H9 (cell line): ENCODE measurements at regions not wholly inside any gene's neighbourhood (a gene's known extent, or its start where the extent isn't known, plus 50 kb on each side); places are given as distances from the start of the nearest gene placed in this dataset.

Experiments used
- DNase-seq: peaks from one replicate; pipeline ENCODE4 v3.0.0-alpha.2; 2017
- H2AFZ ChIP-seq: one replicate; pipeline ENCODE4 v1.6.1; 2013; ENCODE audit warnings: mild to moderate bottlenecking, low read length, control low read depth, moderate library complexity
- H2AK5ac ChIP-seq: 2 replicates; pipeline ENCODE4 v1.6.1; 2013; ENCODE audit warnings: low read length, control low read depth, mixed read lengths; ENCODE audit not compliant: insufficient read length
- H2BK120ac ChIP-seq: one replicate; pipeline ENCODE4 v1.6.1; 2013; ENCODE audit warnings: low read depth, mild to moderate bottlenecking, low read length, control low read depth, inconsistent platforms; ENCODE audit not compliant: poor library complexity, severe bottlenecking
- H2BK12ac ChIP-seq: 2 replicates; pipeline ENCODE4 v1.6.1; 2013; ENCODE audit warnings: low read length, control low read depth, mixed read lengths, low read depth; ENCODE audit not compliant: insufficient read length
- H2BK15ac ChIP-seq: 2 replicates; pipeline ENCODE4 v1.6.1; 2013; ENCODE audit warnings: low read depth, low read length, control low read depth
- H2BK20ac ChIP-seq: one replicate; pipeline ENCODE4 v1.6.1; 2013; ENCODE audit warnings: low read depth, mild to moderate bottlenecking, low read length, control low read depth, inconsistent platforms; ENCODE audit not compliant: poor library complexity, severe bottlenecking
- H2BK5ac ChIP-seq: 2 replicates; pipeline ENCODE4 v1.6.1; 2013; ENCODE audit warnings: low read length, control low read depth, mixed read lengths; ENCODE audit not compliant: insufficient read length
- H3K14ac ChIP-seq: 2 replicates; pipeline ENCODE4 v1.6.1; 2013; ENCODE audit warnings: low read length, control low read depth; ENCODE audit not compliant: insufficient read depth
- H3K18ac ChIP-seq: 2 replicates; pipeline ENCODE4 v1.6.1; 2013; ENCODE audit warnings: low read depth, mild to moderate bottlenecking, mixed read lengths, low read length, control low read depth; ENCODE audit not compliant: insufficient read length
- H3K23ac ChIP-seq: 2 replicates; pipeline ENCODE4 v1.6.1; 2013; ENCODE audit warnings: low read length, control low read depth, mixed read lengths, low read depth; ENCODE audit not compliant: insufficient read length
- H3K23me2 ChIP-seq: 2 replicates; pipeline ENCODE4 v1.6.1; 2013; ENCODE audit warnings: low read depth, mild to moderate bottlenecking, mixed read lengths, low read length, control low read depth; ENCODE audit not compliant: insufficient read length, poor library complexity, severe bottlenecking
- H3K27ac ChIP-seq: 2 replicates; pipeline ENCODE4 v1.5.1; 2013; ENCODE audit warnings: low read length, control low read depth, mixed read lengths, low read depth; ENCODE audit not compliant: insufficient read length
- H3K27me3 ChIP-seq: 2 replicates; pipeline ENCODE4 v1.6.1; 2013; ENCODE audit warnings: low read length, control low read depth, inconsistent platforms; ENCODE audit not compliant: insufficient read depth
- H3K4ac ChIP-seq: 2 replicates; pipeline ENCODE4 v1.6.1; 2013; ENCODE audit warnings: low read depth, mild to moderate bottlenecking, control low read depth, inconsistent platforms, low read length, moderate library complexity
- H3K4me1 ChIP-seq: 2 replicates; pipeline ENCODE4 v1.6.1; 2013; ENCODE audit warnings: low read length, control low read depth, inconsistent platforms; ENCODE audit not compliant: insufficient read depth
- H3K4me2 ChIP-seq: 2 replicates; pipeline ENCODE4 v1.6.1; 2013; ENCODE audit warnings: low read length, control low read depth, mixed read lengths; ENCODE audit not compliant: insufficient read length, insufficient read depth
- H3K56ac ChIP-seq: 2 replicates; pipeline ENCODE4 v1.6.1; 2013; ENCODE audit warnings: low read depth, mild to moderate bottlenecking, mixed read lengths, low read length, control low read depth; ENCODE audit not compliant: insufficient read length
- H3K79me1 ChIP-seq: 2 replicates; pipeline ENCODE4 v1.6.1; 2013; ENCODE audit warnings: low read depth, mild to moderate bottlenecking, moderate library complexity, low read length, control low read depth, inconsistent platforms; ENCODE audit not compliant: insufficient read depth, poor library complexity, severe bottlenecking
- H3K79me2 ChIP-seq: 2 replicates; pipeline ENCODE4 v1.6.1; 2013; ENCODE audit warnings: low read length, control low read depth, inconsistent platforms; ENCODE audit not compliant: insufficient read depth
- H3K9ac ChIP-seq: 2 replicates; pipeline ENCODE4 v1.6.1; 2013; ENCODE audit warnings: low read length, control low read depth, mixed read lengths; ENCODE audit not compliant: insufficient read length; ENCODE audit errors: extremely low read depth
- H3K9me3 ChIP-seq: one replicate; pipeline ENCODE4 v1.6.1; 2013; ENCODE audit warnings: low read depth, low read length, inconsistent platforms; ENCODE audit not compliant: control insufficient read depth
- H3T11ph ChIP-seq: one replicate; pipeline ENCODE4 v1.6.1; 2013; ENCODE audit warnings: mild to moderate bottlenecking, low read length, control low read depth, inconsistent platforms
- H4K20me1 ChIP-seq: one replicate; pipeline ENCODE4 v1.6.1; 2013; ENCODE audit not compliant: control insufficient read depth, insufficient read length, insufficient read depth
- H4K5ac ChIP-seq: 2 replicates; pipeline ENCODE4 v1.6.1; 2013; ENCODE audit warnings: low read depth, mild to moderate bottlenecking, mixed read lengths, low read length, control low read depth; ENCODE audit not compliant: insufficient read length
- H4K8ac ChIP-seq: replicated peaks from 2 replicates; pipeline ENCODE4 v1.6.1; 2013; ENCODE audit warnings: low read length, control low read depth, mixed read lengths, low read depth; ENCODE audit not compliant: insufficient read length
- H4K91ac ChIP-seq: 2 replicates; pipeline ENCODE4 v1.6.1; 2013; ENCODE audit warnings: low read depth, mild to moderate bottlenecking, moderate library complexity, mixed read lengths, low read length, control low read depth; ENCODE audit not compliant: insufficient read length
- H3K27ac Mint-ChIP-seq, 3 experiments: 2 replicates in 2 of 3; 3 replicates in 1 of 3; pipeline ENCODE4 v1.8.0; 2020 to 2021; ENCODE audit warnings: mixed read lengths in 3 of 3, mild to moderate bottlenecking in 1 of 3, moderate library complexity in 1 of 3
- H3K27me3 Mint-ChIP-seq: 2 replicates; pipeline ENCODE4 v1.8.0; 2021; ENCODE audit warnings: low read depth, mild to moderate bottlenecking, moderate library complexity, mixed read lengths
- H3K36me3 Mint-ChIP-seq, 3 experiments: 2 replicates in 2 of 3; 3 replicates in 1 of 3; pipeline ENCODE4 v1.8.0; 2020 to 2021; ENCODE audit warnings: low read depth in 3 of 3, mixed read lengths in 3 of 3; ENCODE audit not compliant: insufficient read depth in 1 of 3
- H3K4me1 Mint-ChIP-seq, 2 experiments: 2 replicates each; pipeline ENCODE4 v1.8.0; 2020; ENCODE audit warnings: mixed read lengths in 2 of 2
- H3K4me3 Mint-ChIP-seq, 2 experiments: 2 replicates in 1 of 2; 3 replicates in 1 of 2; pipeline ENCODE4 v1.8.0; 2020 to 2021; ENCODE audit warnings: mild to moderate bottlenecking in 2 of 2, mixed read lengths in 2 of 2, moderate library complexity in 1 of 2
- H3K9me3 Mint-ChIP-seq, 2 experiments: 2 replicates in 1 of 2; 3 replicates in 1 of 2; pipeline ENCODE4 v1.8.0; 2020; ENCODE audit warnings: mild to moderate bottlenecking in 2 of 2, mixed read lengths in 2 of 2, moderate library complexity in 1 of 2
- WGBS: extraction: QIAGEN DNeasy Blood & Tissue Kit; methylation state at CpG from one replicate; pipeline ENCODE4 v1.1.7; 2013; ENCODE audit warnings: missing lambda C conversion rate, low lambda C conversion rate, mixed read lengths; ENCODE audit not compliant: insufficient read length; ENCODE audit errors: extremely low coverage; 5-methylcytosine and 5-hydroxymethylcytosine counted together
- TF ChIP-seq, protein P1 (sequence below): fragments of 200-600 bp; sonication (generic); conservative IDR thresholded peaks from 3 replicates; pipeline ENCODE4 v1.8.0; 2021; ENCODE audit warnings: antibody characterized with exemption, mild to moderate bottlenecking

DNA sequence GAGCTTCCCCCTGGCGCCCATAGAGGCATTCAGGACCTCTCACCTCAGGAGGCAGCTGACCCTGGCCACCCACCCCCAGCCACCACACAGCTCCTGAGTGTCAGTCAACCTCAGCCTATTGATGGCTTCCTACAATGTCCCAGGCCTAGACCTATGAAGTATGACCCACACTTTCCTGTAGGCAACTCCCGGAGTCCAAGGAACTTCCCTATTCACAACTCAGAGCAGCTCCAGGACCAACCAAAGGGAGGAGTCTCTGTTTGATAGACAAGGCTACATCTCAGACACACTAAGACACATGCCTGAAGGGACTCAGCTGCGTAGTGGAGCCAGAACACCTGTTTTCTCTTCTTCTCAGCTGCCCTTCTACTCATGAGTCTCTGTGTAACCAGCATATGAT lies 169.1 kb downstream of the MAFB start:
- Histone ChIP-seq H3K79me1 (no peaks in the 10 kb centered on the region), H2BK15ac (no peak overlapping the region), H4K5ac (no peak overlapping the region), H3K56ac (no peak overlapping the region), H2AFZ (no peak overlapping the region), H4K8ac (no peak overlapping the region), H2BK120ac (no peak overlapping the region), H3K23ac (no peak overlapping the region), H2BK20ac (no peak overlapping the region), H3K27me3 (no peaks in the 10 kb centered on the region), H3K4me1 (no peaks in the 10 kb centered on the region), H3K18ac (no peak overlapping the region), H3K4ac (no peak overlapping the region), H4K20me1 (no peaks in the 10 kb centered on the region), H3K4me2 (no peak overlapping the region), H3K27ac (no peak overlapping the region), H2BK5ac (no peak overlapping the region), H2AK5ac (no peak overlapping the region), H3K79me2 (no peaks in the 10 kb centered on the region), H3K9me3 (no peaks in the 10 kb centered on the region), H3K23me2 (no peaks in the 10 kb centered on the region), H4K91ac (no peak overlapping the region), H3K14ac (no peak overlapping the region), H3T11ph (no peak overlapping the region), H2BK12ac (no peak overlapping the region), H3K9ac (no peak overlapping the region)
- WGBS: no CpG with 5 or more reads among the region's 3 CpGs
- H3K4me1 Mint-ChIP-seq: no peaks in the 10 kb centered on the region
- no peaks in the 10 kb centered on the region; a peak in 2 of 7 replicates for H3K36me3 Mint-ChIP-seq
- no peak overlapping the region for H3K27ac Mint-ChIP-seq
- peaks cover 0 to 5% of the 10 kb centered on the region in 2 experiments; a peak in 1 of 5 replicates for H3K9me3 Mint-ChIP-seq
- TF ChIP-seq, protein P1, sequence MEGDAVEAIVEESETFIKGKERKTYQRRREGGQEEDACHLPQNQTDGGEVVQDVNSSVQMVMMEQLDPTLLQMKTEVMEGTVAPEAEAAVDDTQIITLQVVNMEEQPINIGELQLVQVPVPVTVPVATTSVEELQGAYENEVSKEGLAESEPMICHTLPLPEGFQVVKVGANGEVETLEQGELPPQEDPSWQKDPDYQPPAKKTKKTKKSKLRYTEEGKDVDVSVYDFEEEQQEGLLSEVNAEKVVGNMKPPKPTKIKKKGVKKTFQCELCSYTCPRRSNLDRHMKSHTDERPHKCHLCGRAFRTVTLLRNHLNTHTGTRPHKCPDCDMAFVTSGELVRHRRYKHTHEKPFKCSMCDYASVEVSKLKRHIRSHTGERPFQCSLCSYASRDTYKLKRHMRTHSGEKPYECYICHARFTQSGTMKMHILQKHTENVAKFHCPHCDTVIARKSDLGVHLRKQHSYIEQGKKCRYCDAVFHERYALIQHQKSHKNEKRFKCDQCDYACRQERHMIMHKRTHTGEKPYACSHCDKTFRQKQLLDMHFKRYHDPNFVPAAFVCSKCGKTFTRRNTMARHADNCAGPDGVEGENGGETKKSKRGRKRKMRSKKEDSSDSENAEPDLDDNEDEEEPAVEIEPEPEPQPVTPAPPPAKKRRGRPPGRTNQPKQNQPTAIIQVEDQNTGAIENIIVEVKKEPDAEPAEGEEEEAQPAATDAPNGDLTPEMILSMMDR: no peak
- no peak overlapping the region for H3K4me3 Mint-ChIP-seq
- peaks cover 3% of the 10 kb centered on the region for H3K27me3 Mint-ChIP-seq
- DNase-seq: no peak
